ENCODE measurements at regions not wholly inside any gene's neighbourhood (a gene's known extent, or its start where the extent isn't known, plus 50 kb on each side); places are given as distances from the start of the nearest gene placed in this dataset.

GRCh38 chr11:109847621-109848020 is 245.6 kb upstream of the ZC3H12C start:
- TF ChIP-seq, protein P1, sequence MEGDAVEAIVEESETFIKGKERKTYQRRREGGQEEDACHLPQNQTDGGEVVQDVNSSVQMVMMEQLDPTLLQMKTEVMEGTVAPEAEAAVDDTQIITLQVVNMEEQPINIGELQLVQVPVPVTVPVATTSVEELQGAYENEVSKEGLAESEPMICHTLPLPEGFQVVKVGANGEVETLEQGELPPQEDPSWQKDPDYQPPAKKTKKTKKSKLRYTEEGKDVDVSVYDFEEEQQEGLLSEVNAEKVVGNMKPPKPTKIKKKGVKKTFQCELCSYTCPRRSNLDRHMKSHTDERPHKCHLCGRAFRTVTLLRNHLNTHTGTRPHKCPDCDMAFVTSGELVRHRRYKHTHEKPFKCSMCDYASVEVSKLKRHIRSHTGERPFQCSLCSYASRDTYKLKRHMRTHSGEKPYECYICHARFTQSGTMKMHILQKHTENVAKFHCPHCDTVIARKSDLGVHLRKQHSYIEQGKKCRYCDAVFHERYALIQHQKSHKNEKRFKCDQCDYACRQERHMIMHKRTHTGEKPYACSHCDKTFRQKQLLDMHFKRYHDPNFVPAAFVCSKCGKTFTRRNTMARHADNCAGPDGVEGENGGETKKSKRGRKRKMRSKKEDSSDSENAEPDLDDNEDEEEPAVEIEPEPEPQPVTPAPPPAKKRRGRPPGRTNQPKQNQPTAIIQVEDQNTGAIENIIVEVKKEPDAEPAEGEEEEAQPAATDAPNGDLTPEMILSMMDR (IDR thresholded peaks at IDR 0.05): no peak
- TF ChIP-seq POLR2A (IDR thresholded peaks at IDR 0.05) (no peak), POLR2AphosphoS5 (IDR thresholded peaks at IDR 0.05) (no peak)
